BJ (cell line): ENCODE measurements at regions not wholly inside any gene's neighbourhood (a gene's known extent, or its start where the extent isn't known, plus 50 kb on each side); places are given as distances from the start of the nearest gene placed in this dataset.

Source experiments
- CTCF ChIA-PET: fragments of 350-600 bp; formaldehyde crosslinking; extraction: SDS; loops from one replicate; lab custom pipeline; 2021; ENCODE audit warnings: antibody characterized with exemption, inconsistent platforms; lab: Yijun Ruan, JAX
- POLR2A ChIA-PET: fragments of 300-600 bp; sonication (Branson Sonifier 250); formaldehyde crosslinking; extraction: SDS; loops from one replicate; lab custom pipeline; 2021; ENCODE audit warnings: antibody characterized with exemption; lab: Charles Lee
- DNase-seq: peaks from one replicate; pipeline ENCODE4 v3.0.0-alpha.2; 2011; ENCODE audit warnings: low read depth
- H3K27me3 ChIP-seq: 2 replicates; pipeline ENCODE4 v1.6.0; 2011; ENCODE audit warnings: low read length; ENCODE audit not compliant: control insufficient read depth, insufficient read depth
- H3K36me3 ChIP-seq: 2 replicates; pipeline ENCODE4 v1.5.1; 2011; ENCODE audit warnings: low read length; ENCODE audit not compliant: control insufficient read depth, insufficient read depth
- H3K4me3 ChIP-seq: 2 replicates; pipeline ENCODE4 v1.5.1; 2011; ENCODE audit warnings: low read depth, mild to moderate bottlenecking, control low read depth, low read length
- CTCF ChIP-seq: IDR thresholded peaks from 2 replicates; pipeline ENCODE4 v1.5.1; 2011; ENCODE audit warnings: low read depth, mild to moderate bottlenecking, control low read depth, inconsistent platforms, low read length, moderate library complexity; ENCODE audit not compliant: insufficient read depth

DNA sequence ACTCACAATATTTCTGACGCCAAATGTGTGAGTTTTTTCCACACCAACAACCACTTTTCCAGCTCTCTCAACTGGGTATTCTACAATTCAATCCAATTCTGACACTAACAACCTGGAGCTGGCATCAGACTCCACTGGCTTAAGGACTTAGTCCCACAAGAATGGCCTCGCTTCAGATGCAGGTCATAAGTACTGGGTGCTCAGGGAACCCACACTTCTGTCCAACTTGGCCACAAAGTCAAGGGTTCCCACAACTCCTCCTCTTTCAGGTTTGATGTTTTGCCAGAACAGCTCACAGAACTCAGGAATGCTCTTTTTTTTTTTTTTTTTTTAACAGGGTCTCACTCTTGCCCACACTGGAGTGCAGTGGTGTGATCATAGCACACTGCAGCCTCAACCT is 56.1 kb upstream of the TMC5 start:
- Histone ChIP-seq H3K4me3 (no peak overlapping the region), H3K27me3 (no peaks in the 10 kb centered on the region), H3K36me3 (no peaks in the 10 kb centered on the region)
- no peak for DNase-seq
- CTCF ChIA-PET = interaction anchor here (0.7 to 1.3 kb wide), 2 partner anchors 275 to 378 kb away, joined by 3 to 4 read pairs; no protein-coding TSS in a partner anchor
- no peak for TF ChIP-seq CTCF
- POLR2A ChIA-PET = no interaction called here

GRCh38 chr16:19363740-19364139 is 53.9 kb upstream of the TMC5 start:
- Histone ChIP-seq H3K36me3 (no peaks in the 10 kb centered on the region), H3K4me3 (no peak overlapping the region), H3K27me3 (no peaks in the 10 kb centered on the region)
- no peak for DNase-seq
- POLR2A ChIA-PET = no interaction called here
- CTCF ChIA-PET = no interaction called here
- TF ChIP-seq CTCF = no peak

DNA sequence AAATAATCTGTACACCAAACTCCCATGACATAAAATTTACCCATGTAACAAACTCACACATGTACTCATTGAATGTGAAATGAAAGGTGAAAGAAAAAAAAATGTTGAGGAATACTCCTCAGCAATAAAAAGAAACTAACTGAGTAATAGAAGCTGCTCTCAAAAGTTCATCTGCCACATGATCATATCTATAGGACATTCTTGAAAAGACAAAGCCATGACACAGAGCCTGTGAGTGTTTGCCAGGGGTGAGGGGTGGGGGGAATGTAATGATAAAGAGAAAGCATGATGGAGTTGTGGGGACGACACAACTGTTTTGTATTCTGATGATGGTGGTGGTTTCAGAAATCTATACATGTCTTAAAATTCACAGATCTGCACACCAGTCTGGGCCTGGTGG is 52.2 kb upstream of the TMC5 start:
- CTCF ChIA-PET = no interaction called here

DNA sequence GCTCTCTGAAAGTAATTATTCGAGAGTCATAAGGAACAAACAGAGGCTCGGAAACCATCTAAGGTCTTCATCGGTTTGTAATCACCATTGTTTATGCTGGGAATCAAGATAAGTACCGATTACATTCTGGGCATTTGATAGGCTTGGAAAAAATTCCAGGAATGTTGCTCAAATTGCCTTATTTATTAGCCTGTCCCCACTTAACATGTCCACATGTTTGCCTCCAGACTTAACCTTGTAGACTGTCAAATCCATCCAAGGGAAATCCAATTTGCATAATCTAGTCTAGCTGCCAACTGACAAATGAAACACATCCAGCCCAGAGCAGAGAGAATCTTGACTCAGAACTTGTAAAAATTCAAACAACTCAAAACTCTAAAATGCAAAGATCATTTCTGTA is 51.3 kb upstream of the TMC5 start:
- DNase-seq = no peak
- ChIA-PET CTCF (no interaction called here), POLR2A (no interaction called here)
- Histone ChIP-seq H3K27me3 (no peaks in the 10 kb centered on the region), H3K4me3 (no peak overlapping the region), H3K36me3 (no peaks in the 10 kb centered on the region)
- TF ChIP-seq CTCF = no peak

More for the DNA sequence above, 52.2 kb upstream of the TMC5 start:
- H3K36me3 ChIP-seq = no peaks in the 10 kb centered on the region
- POLR2A ChIA-PET = no interaction called here
- H3K4me3 ChIP-seq = no peak overlapping the region
- no peaks in the 10 kb centered on the region for H3K27me3 ChIP-seq
- DNase-seq = no peak
- TF ChIP-seq CTCF = no peak

- H3K4me3 ChIP-seq = no peak overlapping the region
- ChIA-PET CTCF (no interaction called here), POLR2A (no interaction called here)
- no peaks in the 10 kb centered on the region for H3K27me3 ChIP-seq
- no peak for TF ChIP-seq CTCF
- H3K36me3 ChIP-seq = no peaks in the 10 kb centered on the region
- DNase-seq = no peak
These were observed 50.3 kb upstream of the TMC5 start for GRCh38 chr16:19367335-19367734.
